NCI-H2227 (cell line): ENCODE measurements at regions not wholly inside any gene's neighbourhood (a gene's known extent, or its start where the extent isn't known, plus 50 kb on each side); places are given as distances from the start of the nearest gene placed in this dataset.

ENCODE experiments used
- DNase-seq: peaks from one replicate; lab custom pipeline; 2025; ENCODE audit not compliant: unreplicated experiment; lab: John Stamatoyannopoulos, UW

GRCh38 chr1:224486801-224487583 lies 52.4 kb upstream of the WDR26 start:
- DNase-seq: no peak

- no peak for DNase-seq
Measured at GRCh38 chr1:224488806-224489499, 54.4 kb upstream of the WDR26 start.

DNA sequence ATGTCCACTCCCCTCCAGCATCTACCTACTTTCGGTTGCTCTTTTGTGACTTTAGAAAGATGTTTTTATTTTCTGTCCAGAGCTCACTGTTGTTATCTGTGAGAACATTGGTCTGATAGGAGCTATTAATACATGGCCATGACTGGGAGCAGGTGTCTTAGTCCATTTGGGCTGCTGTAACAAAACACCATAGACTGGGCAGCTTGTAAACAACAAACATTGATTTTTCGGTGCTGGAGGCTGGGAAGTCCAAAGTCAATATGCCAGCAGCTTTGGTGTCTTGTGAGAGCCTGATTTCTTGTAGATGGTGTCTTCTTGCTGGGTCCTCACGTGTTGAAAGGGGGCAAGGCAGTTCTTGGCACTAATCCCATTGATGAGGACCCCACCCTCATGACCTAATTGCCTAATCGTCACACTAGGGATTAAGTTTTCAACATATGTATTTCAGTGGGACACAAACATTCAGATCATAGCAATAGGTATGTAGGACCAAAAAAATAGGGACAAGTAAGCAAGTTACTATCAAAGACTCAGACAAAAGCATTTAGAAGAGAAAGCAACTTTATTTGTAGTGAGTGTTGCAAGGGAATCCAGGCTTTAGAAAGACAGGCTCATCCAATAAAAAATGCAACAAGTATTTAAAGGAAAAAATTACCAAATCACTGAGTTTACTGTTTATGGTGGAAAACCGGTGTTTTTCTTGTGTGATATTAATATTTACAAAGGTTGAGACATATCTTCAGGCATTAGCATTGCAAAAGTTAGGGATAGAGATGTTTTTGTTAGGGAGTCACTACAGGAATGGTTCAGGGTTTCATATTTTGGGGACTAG lies 55.2 kb upstream of the WDR26 start:
- DNase-seq: no peak

- DNase-seq: no peak
Measured at GRCh38 chr1:224490549-224491537, 56.2 kb upstream of the WDR26 start.

DNA sequence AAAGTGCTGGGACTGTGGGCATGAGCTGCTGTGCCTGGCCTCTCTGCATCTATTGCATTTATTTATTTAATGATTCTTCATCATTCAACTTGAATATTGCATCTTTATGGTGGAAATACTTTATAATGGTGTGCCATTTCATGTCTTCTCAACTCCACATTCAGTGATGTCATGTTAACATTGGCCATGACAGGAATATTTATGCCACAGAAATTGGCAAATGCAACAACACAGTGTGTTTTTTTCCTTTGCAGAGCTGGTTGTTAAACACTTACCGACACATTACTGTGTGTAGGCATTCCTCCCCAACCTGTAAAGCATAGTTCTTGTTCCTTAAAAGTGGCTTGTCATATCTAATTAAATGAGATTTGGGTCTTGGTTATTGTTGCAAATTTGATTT lies 57.4 kb upstream of the WDR26 start:
- no peak for DNase-seq

GRCh38 chr1:224492632-224493031 lies 58.0 kb upstream of the WDR26 start:
- DNase-seq: no peak

GRCh38 chr1:224493269-224493668 lies 58.7 kb upstream of the WDR26 start:
- no peak for DNase-seq

- no peak for DNase-seq
Measured at GRCh38 chr1:224494343-224494742, 59.7 kb upstream of the WDR26 start.

GRCh38 chr1:224495866-224496265 lies 61.3 kb upstream of the WDR26 start:
- no peak for DNase-seq

GRCh38 chr1:224496826-224497225 lies 62.2 kb upstream of the WDR26 start:
- no peak for DNase-seq

- peak; percentile 12 for DNase-seq
Measured at GRCh38 chr1:224497714-224498573, 63.3 kb upstream of the WDR26 start.

- DNase-seq: no peak
Measured at GRCh38 chr1:224498574-224499170, 64.1 kb upstream of the WDR26 start.

DNA sequence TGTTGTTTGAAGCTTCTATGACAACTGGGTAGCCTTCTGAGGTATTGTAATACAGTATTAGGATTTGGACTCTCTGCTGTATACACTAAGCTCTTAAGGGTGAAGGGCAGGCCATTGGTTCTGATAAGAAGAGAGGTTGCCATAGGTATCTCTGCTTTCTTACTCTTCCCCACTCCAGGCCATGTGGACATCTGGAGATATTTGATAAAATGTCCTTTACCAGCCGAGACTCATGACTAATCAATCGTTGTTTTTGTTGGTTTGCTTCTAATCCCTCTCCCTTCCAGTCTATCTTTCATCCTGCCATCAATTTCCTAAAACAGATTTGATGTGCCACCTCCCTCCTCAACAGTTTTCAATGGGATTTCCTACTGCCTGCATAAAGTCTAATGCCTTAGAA lies 64.6 kb upstream of the WDR26 start:
- DNase-seq: no peak

- no peak for DNase-seq
Measured at GRCh38 chr1:224500796-224501195, 66.2 kb upstream of the WDR26 start.

DNA sequence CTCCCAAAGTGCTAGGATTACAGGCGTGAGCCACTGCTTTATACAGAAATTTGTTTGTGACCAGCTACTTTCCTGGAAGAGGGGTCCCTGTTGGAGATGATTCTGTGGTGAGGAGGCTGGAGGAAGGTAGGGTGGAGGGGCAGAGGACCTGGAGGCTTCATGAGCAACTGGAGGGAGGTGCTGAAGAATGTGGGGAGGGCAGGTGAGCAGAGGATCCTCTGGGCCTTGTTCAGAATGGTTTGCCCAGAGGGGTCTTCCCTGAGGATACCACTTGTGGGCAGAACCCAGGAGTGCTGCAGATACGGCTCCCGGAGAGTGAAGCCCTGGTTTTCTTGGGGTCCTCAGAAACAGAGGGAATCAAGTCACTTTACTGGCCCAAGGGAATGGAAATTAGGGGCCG lies 67.2 kb upstream of the WDR26 start:
- DNase-seq: no peak

DNA sequence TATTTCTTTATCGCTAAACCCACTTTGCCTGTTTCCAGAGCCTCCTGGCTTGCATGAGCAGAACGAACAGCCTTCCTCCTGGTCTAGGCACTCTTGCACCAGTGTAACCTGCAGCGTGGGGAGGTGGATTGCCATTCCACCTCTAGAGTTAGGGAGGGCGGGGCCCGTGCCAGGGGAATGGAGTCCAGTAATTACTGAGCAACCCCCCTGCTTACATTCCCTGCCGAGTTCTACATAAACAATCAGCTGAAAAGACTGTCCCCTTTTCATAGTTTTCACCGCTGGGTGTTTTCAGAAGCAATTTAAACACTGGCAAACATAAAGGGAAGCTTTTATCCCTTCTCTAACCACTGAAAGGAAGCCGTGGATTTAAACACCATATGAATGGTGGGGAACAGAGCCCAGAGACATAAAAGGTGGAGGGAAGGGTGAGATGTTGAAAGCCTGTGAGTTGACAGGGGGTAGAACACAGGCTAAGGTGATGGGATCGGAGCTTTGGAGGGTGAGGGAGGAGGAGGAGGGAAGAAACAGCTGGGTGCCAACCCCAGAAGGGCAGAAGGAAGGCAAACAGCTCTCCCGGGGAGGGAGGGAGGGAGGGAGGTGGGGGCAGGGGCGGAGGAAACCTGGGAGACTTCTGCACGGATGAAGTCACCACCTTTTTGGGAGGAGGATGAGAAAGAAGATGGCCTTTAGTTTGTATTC lies 68.0 kb upstream of the WDR26 start:
- DNase-seq: peak; percentile 80

DNA sequence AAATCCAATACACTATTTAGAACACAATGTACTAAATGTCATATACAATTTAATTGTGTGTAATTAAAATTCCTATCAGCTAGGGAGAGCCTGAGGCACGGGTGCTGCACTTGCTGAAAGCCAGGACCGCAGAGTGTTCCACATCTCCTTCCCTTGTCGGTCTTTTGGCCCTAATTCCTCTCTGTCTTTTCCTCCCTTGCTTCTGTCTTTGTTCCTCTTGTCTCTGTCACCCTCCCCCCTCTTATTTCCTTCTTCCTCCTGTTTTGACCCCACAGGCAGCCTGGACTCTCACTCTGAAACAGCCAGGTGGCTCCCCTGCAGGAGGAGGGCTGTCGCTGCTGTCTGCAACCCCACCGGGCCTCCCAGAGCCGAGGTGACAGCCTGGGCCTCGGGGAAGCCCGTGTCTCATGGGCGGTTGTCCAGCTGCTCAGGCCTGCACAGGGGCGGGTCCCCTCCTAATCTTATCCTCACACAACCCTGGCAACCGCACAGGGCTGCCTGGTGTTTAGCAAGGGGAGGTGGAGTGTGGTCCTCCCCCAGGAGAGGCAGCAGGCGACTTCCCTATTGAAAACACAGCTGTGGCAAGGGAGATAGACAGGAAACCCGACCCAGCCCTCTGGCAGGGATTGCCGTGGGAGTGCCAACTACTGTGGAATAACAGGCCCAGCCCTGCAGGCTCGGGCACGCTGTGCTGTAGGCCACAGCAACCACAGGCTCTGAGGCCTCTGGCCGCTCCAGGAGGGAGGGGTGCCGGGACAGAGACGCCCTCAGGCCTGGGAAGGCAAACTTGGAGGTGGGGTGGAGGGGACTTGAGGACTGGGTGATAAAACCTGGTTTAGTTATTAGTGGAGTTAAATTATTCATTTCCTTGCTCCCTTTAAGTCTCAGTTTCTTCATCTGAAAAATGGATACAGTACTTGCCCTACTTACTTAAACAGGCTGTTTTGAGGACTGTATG lies 68.8 kb upstream of the WDR26 start:
- DNase-seq: peak; percentile 80
